GM23338 (cell line): ENCODE measurements at regions not wholly inside any gene's neighbourhood (a gene's known extent, or its start where the extent isn't known, plus 50 kb on each side); places are given as distances from the start of the nearest gene placed in this dataset.

Experiments
- ATAC-seq: fragments of 200-7000 bp; cut with Tn5 transposase; 3 replicates; pipeline ENCODE4 v1.9.1; 2020
- DNase-seq: peaks from one replicate; pipeline ENCODE4 v3.0.0-alpha.2; 2015; ENCODE audit warnings: low spot score
- H2AFZ ChIP-seq: fragments of 200-600 bp; sonication (generic); 2 replicates; pipeline ENCODE4 v1.8.0; 2016; ENCODE audit warnings: antibody characterized with exemption, mild to moderate bottlenecking, moderate library complexity
- H3F3A ChIP-seq: fragments of 200-600 bp; sonication (generic); replicated peaks from 2 replicates; pipeline ENCODE4 v1.8.0; 2017; ENCODE audit warnings: antibody characterized with exemption, mixed run types, low read depth
- H3K27ac ChIP-seq: fragments of 200-600 bp; sonication (generic); 2 replicates; pipeline ENCODE4 v1.6.1; 2016; ENCODE audit warnings: low read depth
- H3K27me3 ChIP-seq: fragments of 200-600 bp; sonication (generic); 2 replicates; pipeline ENCODE4 v1.8.0; 2016; ENCODE audit warnings: mild to moderate bottlenecking, mixed run types, moderate library complexity; ENCODE audit not compliant: insufficient read depth
- H3K36me3 ChIP-seq: fragments of 200-600 bp; sonication (generic); 2 replicates; pipeline ENCODE4 v1.8.0; 2016; ENCODE audit warnings: mild to moderate bottlenecking; ENCODE audit not compliant: insufficient read depth
- H3K4me1 ChIP-seq: fragments of 200-600 bp; sonication (generic); 2 replicates; pipeline ENCODE4 v1.8.0; 2016; ENCODE audit warnings: mild to moderate bottlenecking, moderate library complexity; ENCODE audit not compliant: insufficient read depth
- H3K4me2 ChIP-seq: fragments of 200-600 bp; sonication (generic); 2 replicates; pipeline ENCODE4 v1.7.1; 2017; ENCODE audit warnings: mixed run types
- H3K4me3 ChIP-seq: fragments of 200-600 bp; sonication (generic); 2 replicates; pipeline ENCODE4 v1.6.1; 2016; ENCODE audit warnings: mixed run types
- H3K79me2 ChIP-seq: fragments of 200-600 bp; sonication (generic); replicated peaks from 2 replicates; pipeline ENCODE4 v1.8.0; 2017; ENCODE audit warnings: mild to moderate bottlenecking; ENCODE audit not compliant: insufficient read depth
- H3K9me2 ChIP-seq: fragments of 200-600 bp; sonication (generic); 2 replicates; pipeline ENCODE4 v1.8.0; 2017; ENCODE audit not compliant: insufficient read depth
- H4K20me1 ChIP-seq: fragments of 200-600 bp; sonication (generic); replicated peaks from 2 replicates; pipeline ENCODE4 v1.8.0; 2017; ENCODE audit warnings: mild to moderate bottlenecking; ENCODE audit not compliant: insufficient read depth
- H3K27ac Mint-ChIP-seq: 2 replicates; pipeline ENCODE4 v1.8.0; 2020; ENCODE audit warnings: inconsistent platforms, mild to moderate bottlenecking, moderate library complexity, mixed read lengths
- H3K27me3 Mint-ChIP-seq: 3 replicates; pipeline ENCODE4 v1.8.0; 2022; ENCODE audit warnings: low read depth, mild to moderate bottlenecking, moderate library complexity, mixed read lengths, inconsistent platforms; ENCODE audit not compliant: insufficient read depth, poor library complexity
- H3K36me3 Mint-ChIP-seq: 3 replicates; pipeline ENCODE4 v1.8.0; 2021; ENCODE audit warnings: low read depth, mild to moderate bottlenecking, inconsistent platforms, moderate library complexity, mixed read lengths
- H3K4me1 Mint-ChIP-seq: 3 replicates; pipeline ENCODE4 v1.8.0; 2020; ENCODE audit warnings: mild to moderate bottlenecking, inconsistent platforms, mixed read lengths
- H3K4me3 Mint-ChIP-seq: 3 replicates; pipeline ENCODE4 v1.8.0; 2021; ENCODE audit warnings: moderate library complexity, mild to moderate bottlenecking, inconsistent platforms, mixed read lengths
- H3K9me3 Mint-ChIP-seq: 3 replicates; pipeline ENCODE4 v1.8.0; 2020; ENCODE audit warnings: moderate library complexity, mild to moderate bottlenecking, inconsistent platforms, mixed read lengths
- CREB1 ChIP-seq: fragments of 250-450 bp; sonication (Bioruptor Pico); IDR thresholded peaks from 2 replicates; pipeline ENCODE4 v1.5.0; 2020; ENCODE audit warnings: low read depth, mild to moderate bottlenecking, moderate library complexity
- ETS1 ChIP-seq: IDR thresholded peaks from 2 replicates; pipeline ENCODE4 v1.6.1; 2016; ENCODE audit warnings: antibody characterized with exemption
- EZH2 ChIP-seq: fragments of 200-600 bp; sonication (generic); IDR thresholded peaks from one replicate; pipeline ENCODE4 v1.8.0; 2017; ENCODE audit warnings: antibody characterized with exemption, mild to moderate bottlenecking, low read depth; ENCODE audit not compliant: unreplicated experiment
- EZH2phosphoT487 ChIP-seq: fragments of 200-600 bp; sonication (generic); IDR thresholded peaks from one replicate; pipeline ENCODE4 v1.8.1; 2018; ENCODE audit warnings: antibody characterized with exemption; ENCODE audit not compliant: unreplicated experiment
- NANOG ChIP-seq: IDR thresholded peaks from 2 replicates; pipeline ENCODE4 v1.6.1; 2016; ENCODE audit warnings: antibody characterized with exemption, borderline replicate concordance
- POLR2AphosphoS5 ChIP-seq: IDR thresholded peaks from 2 replicates; pipeline ENCODE4 v1.6.1; 2016; ENCODE audit warnings: antibody characterized with exemption, low read depth
- STAT1 ChIP-seq: IDR thresholded peaks from one replicate; pipeline ENCODE4 v1.6.1; 2016; ENCODE audit warnings: antibody characterized with exemption; ENCODE audit not compliant: unreplicated experiment
- ZNF114 ChIP-seq: fragments of 250-450 bp; sonication (Bioruptor Pico); IDR thresholded peaks from 2 replicates; pipeline ENCODE4 v1.5.0; 2020; ENCODE audit warnings: mild to moderate bottlenecking, moderate library complexity
- ZNF331 ChIP-seq: fragments of 250-450 bp; sonication (Bioruptor Pico); IDR thresholded peaks from 2 replicates; pipeline ENCODE4 v1.5.0; 2020; ENCODE audit warnings: low read depth, mild to moderate bottlenecking, moderate library complexity
- TF ChIP-seq, protein P1 (sequence below): IDR thresholded peaks from one replicate; pipeline ENCODE4 v1.6.1; 2018; ENCODE audit warnings: antibody characterized with exemption; ENCODE audit not compliant: unreplicated experiment
- TF ChIP-seq, protein P2 (sequence below), 2 experiments: fragments of 200-600 bp in 1 of 2; sonication (generic) in 1 of 2; conservative IDR thresholded peaks; 2 replicates each; pipeline versions ENCODE4 v1.5.1 to v1.6.1; 2016 to 2017; ENCODE audit warnings: antibody characterized with exemption in 2 of 2, low read depth in 2 of 2, mild to moderate bottlenecking in 2 of 2, moderate library complexity in 1 of 2

GRCh38 chr20:6562111-6562510, 205.4 kb upstream of the BMP2 start (continued):
- TF ChIP-seq, protein P1, sequence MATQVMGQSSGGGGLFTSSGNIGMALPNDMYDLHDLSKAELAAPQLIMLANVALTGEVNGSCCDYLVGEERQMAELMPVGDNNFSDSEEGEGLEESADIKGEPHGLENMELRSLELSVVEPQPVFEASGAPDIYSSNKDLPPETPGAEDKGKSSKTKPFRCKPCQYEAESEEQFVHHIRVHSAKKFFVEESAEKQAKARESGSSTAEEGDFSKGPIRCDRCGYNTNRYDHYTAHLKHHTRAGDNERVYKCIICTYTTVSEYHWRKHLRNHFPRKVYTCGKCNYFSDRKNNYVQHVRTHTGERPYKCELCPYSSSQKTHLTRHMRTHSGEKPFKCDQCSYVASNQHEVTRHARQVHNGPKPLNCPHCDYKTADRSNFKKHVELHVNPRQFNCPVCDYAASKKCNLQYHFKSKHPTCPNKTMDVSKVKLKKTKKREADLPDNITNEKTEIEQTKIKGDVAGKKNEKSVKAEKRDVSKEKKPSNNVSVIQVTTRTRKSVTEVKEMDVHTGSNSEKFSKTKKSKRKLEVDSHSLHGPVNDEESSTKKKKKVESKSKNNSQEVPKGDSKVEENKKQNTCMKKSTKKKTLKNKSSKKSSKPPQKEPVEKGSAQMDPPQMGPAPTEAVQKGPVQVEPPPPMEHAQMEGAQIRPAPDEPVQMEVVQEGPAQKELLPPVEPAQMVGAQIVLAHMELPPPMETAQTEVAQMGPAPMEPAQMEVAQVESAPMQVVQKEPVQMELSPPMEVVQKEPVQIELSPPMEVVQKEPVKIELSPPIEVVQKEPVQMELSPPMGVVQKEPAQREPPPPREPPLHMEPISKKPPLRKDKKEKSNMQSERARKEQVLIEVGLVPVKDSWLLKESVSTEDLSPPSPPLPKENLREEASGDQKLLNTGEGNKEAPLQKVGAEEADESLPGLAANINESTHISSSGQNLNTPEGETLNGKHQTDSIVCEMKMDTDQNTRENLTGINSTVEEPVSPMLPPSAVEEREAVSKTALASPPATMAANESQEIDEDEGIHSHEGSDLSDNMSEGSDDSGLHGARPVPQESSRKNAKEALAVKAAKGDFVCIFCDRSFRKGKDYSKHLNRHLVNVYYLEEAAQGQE, result no peak
- TF ChIP-seq CREB1 (CRISPR knock-in tag) (no peak), NANOG (no peak)
- TF ChIP-seq, protein P2, sequence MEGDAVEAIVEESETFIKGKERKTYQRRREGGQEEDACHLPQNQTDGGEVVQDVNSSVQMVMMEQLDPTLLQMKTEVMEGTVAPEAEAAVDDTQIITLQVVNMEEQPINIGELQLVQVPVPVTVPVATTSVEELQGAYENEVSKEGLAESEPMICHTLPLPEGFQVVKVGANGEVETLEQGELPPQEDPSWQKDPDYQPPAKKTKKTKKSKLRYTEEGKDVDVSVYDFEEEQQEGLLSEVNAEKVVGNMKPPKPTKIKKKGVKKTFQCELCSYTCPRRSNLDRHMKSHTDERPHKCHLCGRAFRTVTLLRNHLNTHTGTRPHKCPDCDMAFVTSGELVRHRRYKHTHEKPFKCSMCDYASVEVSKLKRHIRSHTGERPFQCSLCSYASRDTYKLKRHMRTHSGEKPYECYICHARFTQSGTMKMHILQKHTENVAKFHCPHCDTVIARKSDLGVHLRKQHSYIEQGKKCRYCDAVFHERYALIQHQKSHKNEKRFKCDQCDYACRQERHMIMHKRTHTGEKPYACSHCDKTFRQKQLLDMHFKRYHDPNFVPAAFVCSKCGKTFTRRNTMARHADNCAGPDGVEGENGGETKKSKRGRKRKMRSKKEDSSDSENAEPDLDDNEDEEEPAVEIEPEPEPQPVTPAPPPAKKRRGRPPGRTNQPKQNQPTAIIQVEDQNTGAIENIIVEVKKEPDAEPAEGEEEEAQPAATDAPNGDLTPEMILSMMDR (conservative IDR thresholded peaks at IDR 0.05; ENCODE audit: low read depth in 2 of 2), result no peak

- no peaks in the 10 kb centered on the region for H3K36me3 ChIP-seq
- H3K4me1 ChIP-seq, result no peaks in the 10 kb centered on the region
- no peak for DNase-seq
- H3K4me2 ChIP-seq, result no peak overlapping the region
- no peak for ATAC-seq
- H3K9me3 Mint-ChIP-seq, result no peaks in the 10 kb centered on the region
- H3K36me3 Mint-ChIP-seq, result no peaks in the 10 kb centered on the region
- no peaks in the 10 kb centered on the region for H3K79me2 ChIP-seq
- no peak overlapping the region for H3K27ac ChIP-seq
- H3K27ac Mint-ChIP-seq, result no peak overlapping the region
- no peak overlapping the region for H3K4me3 Mint-ChIP-seq
- H3K27me3 Mint-ChIP-seq, result no peaks in the 10 kb centered on the region
- H4K20me1 ChIP-seq, result no peaks in the 10 kb centered on the region
- H3F3A ChIP-seq, result no peaks in the 10 kb centered on the region
- peak overlapping the region; percentile 70; the same call in 1 of the 2 replicates for H2AFZ ChIP-seq
- no peaks in the 10 kb centered on the region for H3K4me1 Mint-ChIP-seq
- no peaks in the 10 kb centered on the region for H3K9me2 ChIP-seq
- H3K4me3 ChIP-seq, result no peak overlapping the region
- no peaks in the 10 kb centered on the region for H3K27me3 ChIP-seq
- no peak for TF ChIP-seq EZH2phosphoT487
- TF ChIP-seq ZNF331, result no peak
- TF ChIP-seq, protein P2 (conservative IDR thresholded peaks at IDR 0.05; ENCODE audit: low read depth in 2 of 2), result no peak
- no peak for TF ChIP-seq POLR2AphosphoS5
- TF ChIP-seq EZH2, result no peak
- no peak for TF ChIP-seq ZNF114 (CRISPR knock-in tag)
- no peak for TF ChIP-seq ETS1
- TF ChIP-seq STAT1, result no peak
- TF ChIP-seq, protein P1, result no peak
Observed at GRCh38 chr20:6560978-6561377, 206.5 kb upstream of the BMP2 start.
